A549 (cell line): ENCODE measurements at regions not wholly inside any gene's neighbourhood (a gene's known extent, or its start where the extent isn't known, plus 50 kb on each side); places are given as distances from the start of the nearest gene placed in this dataset.

Source experiments
- ATAC-seq, 2 experiments: fragments of 200-7000 bp in 1 of 2; fragments of >200 bp in 1 of 2; cut with Nextera tagmentation in 1 of 2; cut with Tn5 transposase in 1 of 2; 3 replicates each; pipeline versions ENCODE4 v1.8.0 to v1.9.1; 2018 to 2020; ENCODE audit warnings: mild to moderate bottlenecking in 1 of 2, moderate library complexity in 1 of 2
- CTCF ChIA-PET: fragments of 300-600 bp; sonication (Branson Sonifier 250); formaldehyde crosslinking; extraction: SDS; loops from one replicate; lab custom pipeline; 2021; ENCODE audit warnings: antibody characterized with exemption, inconsistent platforms; lab: Yijun Ruan, JAX
- POLR2A ChIA-PET: fragments of 350-600 bp; formaldehyde crosslinking; extraction: SDS; loops from one replicate; lab custom pipeline; 2021; ENCODE audit warnings: antibody characterized with exemption, inconsistent platforms; lab: Yijun Ruan, JAX
- DNase-seq, 2 experiments: peaks; one replicate each; pipeline versions ENCODE4 v3.0.0 to v3.0.0-alpha.2; 2011 to 2016; ENCODE audit warnings: low read depth in 1 of 2, low spot score in 1 of 2
- FAIRE-seq: peaks from 2 replicates; lab custom pipeline; 2011; peaks lifted over from hg19 to GRCh38; lab: Jason Lieb, UNC
- H3K27ac ChIP-seq, 2 experiments: fragments of >200 bp; sonication (Bioruptor Twin); formaldehyde crosslinking; 3 replicates each; pipeline ENCODE4 v1.5.1; 2016 to 2017
- H3K4me1 ChIP-seq: fragments of >200 bp; sonication (Bioruptor Twin); formaldehyde crosslinking; 3 replicates; pipeline ENCODE4 v1.6.1; 2016
- H3K4me2 ChIP-seq: fragments of >200 bp; sonication (Bioruptor Twin); formaldehyde crosslinking; 3 replicates; pipeline ENCODE4 v1.6.1; 2016
- H3K4me3 ChIP-seq: fragments of >200 bp; sonication (Bioruptor Twin); formaldehyde crosslinking; 3 replicates; pipeline ENCODE4 v1.5.1; 2016
- H3K9me3 ChIP-seq: fragments of >200 bp; sonication (Bioruptor Twin); formaldehyde crosslinking; 3 replicates; pipeline ENCODE4 v1.6.1; 2016
- BHLHE40 ChIP-seq: IDR thresholded peaks from 2 replicates; pipeline ENCODE4 v1.6.1; 2012; ENCODE audit warnings: low read depth, low read length, inconsistent platforms
- CBX2 ChIP-seq: fragments of 200-600 bp; sonication (generic); IDR thresholded peaks from 2 replicates; pipeline ENCODE4 v1.6.1; 2016; ENCODE audit warnings: low read depth, mild to moderate bottlenecking, borderline replicate concordance
- CBX8 ChIP-seq: fragments of 200-600 bp; sonication (generic); IDR thresholded peaks from 2 replicates; pipeline ENCODE4 v1.6.1; 2016
- CHD4 ChIP-seq: fragments of 200-600 bp; sonication (generic); IDR thresholded peaks from 2 replicates; pipeline ENCODE4 v1.6.1; 2016; ENCODE audit warnings: antibody characterized with exemption, mild to moderate bottlenecking, borderline replicate concordance
- EP300 ChIP-seq, 2 experiments: fragments of >200 bp; sonication (Bioruptor Twin); formaldehyde crosslinking; IDR thresholded peaks; 2 replicates in 1 of 2; 3 replicates in 1 of 2; pipeline ENCODE4 v1.6.1; 2016 to 2017
- GATA3 ChIP-seq: IDR thresholded peaks from 2 replicates; pipeline ENCODE4 v1.6.1; 2012; ENCODE audit warnings: borderline replicate concordance
- HEYL ChIP-seq: fragments of 250-450 bp; sonication (Bioruptor Pico); IDR thresholded peaks from 2 replicates; pipeline ENCODE4 v1.8.0; 2021; ENCODE audit warnings: mild to moderate bottlenecking, moderate library complexity
- HOXB13 ChIP-seq: fragments of 250-450 bp; sonication (Bioruptor Pico); IDR thresholded peaks from 2 replicates; pipeline ENCODE4 v1.5.0; 2020; ENCODE audit warnings: low read depth, mild to moderate bottlenecking, moderate library complexity
- HOXB5 ChIP-seq: fragments of 250-450 bp; sonication (Bioruptor Pico); IDR thresholded peaks from 2 replicates; pipeline ENCODE4 v1.5.0; 2020; ENCODE audit warnings: mild to moderate bottlenecking, moderate library complexity
- JUN ChIP-seq, 2 experiments: fragments of >200 bp; sonication (Bioruptor Twin); formaldehyde crosslinking; IDR thresholded peaks; 2 replicates in 1 of 2; 3 replicates in 1 of 2; pipeline ENCODE4 v1.6.1; 2016 to 2017
- NFE2L2 ChIP-seq: fragments of 150-350 bp; conservative IDR thresholded peaks from 2 replicates; pipeline ENCODE4 v1.6.1; 2014; ENCODE audit warnings: low read length
- POLR2A ChIP-seq: IDR thresholded peaks from 2 replicates; pipeline ENCODE4 v1.6.1; 2012; ENCODE audit warnings: mild to moderate bottlenecking, low read length
- POLR2AphosphoS2 ChIP-seq: conservative IDR thresholded peaks from 2 replicates; pipeline ENCODE4 v1.6.1; 2012; ENCODE audit warnings: low read length, improper control_type of control experiment, inconsistent platforms
- TP53 ChIP-seq: fragments of 250-450 bp; sonication (Bioruptor Pico); IDR thresholded peaks from 2 replicates; pipeline ENCODE4 v1.5.0; 2021; ENCODE audit warnings: mild to moderate bottlenecking, moderate library complexity
- ZC3H11A ChIP-seq: fragments of 450-650 bp; IDR thresholded peaks from 2 replicates; pipeline ENCODE4 v1.6.1; 2014; ENCODE audit warnings: antibody characterized with exemption, mild to moderate bottlenecking
- ZFP36 ChIP-seq: fragments of 450-650 bp; IDR thresholded peaks from 2 replicates; pipeline ENCODE4 v1.6.1; 2014; ENCODE audit warnings: borderline replicate concordance; ENCODE audit not compliant: partially characterized antibody
- WGBS: methylation state at CpG from one replicate; pipeline ENCODE4 v1.1.6; 2017; ENCODE audit errors: missing lambda C conversion rate; 5-methylcytosine and 5-hydroxymethylcytosine counted together
- TF ChIP-seq, protein P1 (sequence below): fragments of >200 bp; sonication (Bioruptor Twin); formaldehyde crosslinking; IDR thresholded peaks from 3 replicates; pipeline ENCODE4 v1.6.1; 2016
- TF ChIP-seq, protein P2 (sequence below): IDR thresholded peaks from 2 replicates; pipeline ENCODE4 v1.6.1; 2012
- TF ChIP-seq, protein P3 (sequence below): fragments of >200 bp; sonication (Bioruptor Twin); formaldehyde crosslinking; IDR thresholded peaks from 3 replicates; pipeline ENCODE4 v1.5.1; 2016
- TF ChIP-seq, protein P4 (sequence below): fragments of 250-450 bp; sonication (Bioruptor Pico); IDR thresholded peaks from 2 replicates; pipeline ENCODE4 v1.5.0; 2021; ENCODE audit warnings: mild to moderate bottlenecking, moderate library complexity, borderline replicate concordance

GRCh38 chr9:93899609-93900435, 55.3 kb downstream of the BARX1 start (continued):
- TF ChIP-seq, protein P1, sequence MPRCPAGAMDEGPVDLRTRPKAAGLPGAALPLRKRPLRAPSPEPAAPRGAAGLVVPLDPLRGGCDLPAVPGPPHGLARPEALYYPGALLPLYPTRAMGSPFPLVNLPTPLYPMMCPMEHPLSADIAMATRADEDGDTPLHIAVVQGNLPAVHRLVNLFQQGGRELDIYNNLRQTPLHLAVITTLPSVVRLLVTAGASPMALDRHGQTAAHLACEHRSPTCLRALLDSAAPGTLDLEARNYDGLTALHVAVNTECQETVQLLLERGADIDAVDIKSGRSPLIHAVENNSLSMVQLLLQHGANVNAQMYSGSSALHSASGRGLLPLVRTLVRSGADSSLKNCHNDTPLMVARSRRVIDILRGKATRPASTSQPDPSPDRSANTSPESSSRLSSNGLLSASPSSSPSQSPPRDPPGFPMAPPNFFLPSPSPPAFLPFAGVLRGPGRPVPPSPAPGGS, result no peak
- no peak for TF ChIP-seq POLR2A

GRCh38 chr9:93898502-93899426, 56.4 kb downstream of the BARX1 start:
- no peak for DNase-seq
- no peak overlapping the region for H3K4me3 ChIP-seq
- WGBS, result 47% methylated on average over 15 of the region's 17 CpGs
- FAIRE-seq, result no peak
- no peaks in the 10 kb centered on the region for H3K4me1 ChIP-seq
- TF ChIP-seq BHLHE40, result no peak
- TF ChIP-seq POLR2AphosphoS2, result no peak
- TF ChIP-seq, protein P2, sequence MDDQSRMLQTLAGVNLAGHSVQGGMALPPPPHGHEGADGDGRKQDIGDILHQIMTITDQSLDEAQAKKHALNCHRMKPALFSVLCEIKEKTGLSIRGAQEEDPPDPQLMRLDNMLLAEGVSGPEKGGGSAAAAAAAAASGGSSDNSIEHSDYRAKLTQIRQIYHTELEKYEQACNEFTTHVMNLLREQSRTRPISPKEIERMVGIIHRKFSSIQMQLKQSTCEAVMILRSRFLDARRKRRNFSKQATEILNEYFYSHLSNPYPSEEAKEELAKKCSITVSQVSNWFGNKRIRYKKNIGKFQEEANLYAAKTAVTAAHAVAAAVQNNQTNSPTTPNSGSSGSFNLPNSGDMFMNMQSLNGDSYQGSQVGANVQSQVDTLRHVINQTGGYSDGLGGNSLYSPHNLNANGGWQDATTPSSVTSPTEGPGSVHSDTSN, result no peak
- no peak for TF ChIP-seq CBX2
- TF ChIP-seq HOXB5 (CRISPR knock-in tag), result no peak
- no peak for TF ChIP-seq EP300 (IDR thresholded peaks at IDR 0.05)
- TF ChIP-seq CHD4, result no peak
- no peak for TF ChIP-seq ZFP36
- TF ChIP-seq GATA3, result no peak
- no peak for TF ChIP-seq TP53 (CRISPR knock-in tag)
- POLR2A ChIA-PET, result no interaction called here
- no peaks in the 10 kb centered on the region for H3K9me3 ChIP-seq
- CTCF ChIA-PET, result no interaction called here
- H3K27ac ChIP-seq, result no peak overlapping the region
- H3K4me2 ChIP-seq, result no peak overlapping the region
- no peak for ATAC-seq

DNA sequence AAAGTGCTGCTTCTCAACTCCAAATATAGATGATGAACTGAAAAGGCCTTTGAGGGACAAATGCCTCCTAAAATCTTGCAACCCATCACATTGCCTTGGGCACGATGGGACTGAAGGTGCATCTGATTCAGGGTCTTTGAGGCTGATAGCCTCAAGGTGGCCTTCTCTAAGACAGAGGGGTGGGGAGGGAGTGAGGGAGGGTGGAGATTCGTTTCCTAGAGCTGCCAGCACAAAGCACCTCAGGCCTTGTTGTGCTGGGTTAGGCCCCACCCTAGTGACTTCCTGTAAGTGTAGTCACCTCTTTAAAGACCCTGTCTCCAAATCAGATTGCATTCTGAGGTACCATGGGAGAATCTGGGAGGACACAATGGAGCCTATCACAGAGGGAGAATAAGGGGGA, 57.1 kb downstream of the BARX1 start:
- TF ChIP-seq HEYL (CRISPR knock-in tag) (no peak), HOXB13 (CRISPR knock-in tag) (no peak), CBX8 (no peak), NFE2L2 (no peak), ZC3H11A (no peak), CHD4 (no peak), JUN (IDR thresholded peaks at IDR 0.05) (no peak)
- TF ChIP-seq, protein P3, sequence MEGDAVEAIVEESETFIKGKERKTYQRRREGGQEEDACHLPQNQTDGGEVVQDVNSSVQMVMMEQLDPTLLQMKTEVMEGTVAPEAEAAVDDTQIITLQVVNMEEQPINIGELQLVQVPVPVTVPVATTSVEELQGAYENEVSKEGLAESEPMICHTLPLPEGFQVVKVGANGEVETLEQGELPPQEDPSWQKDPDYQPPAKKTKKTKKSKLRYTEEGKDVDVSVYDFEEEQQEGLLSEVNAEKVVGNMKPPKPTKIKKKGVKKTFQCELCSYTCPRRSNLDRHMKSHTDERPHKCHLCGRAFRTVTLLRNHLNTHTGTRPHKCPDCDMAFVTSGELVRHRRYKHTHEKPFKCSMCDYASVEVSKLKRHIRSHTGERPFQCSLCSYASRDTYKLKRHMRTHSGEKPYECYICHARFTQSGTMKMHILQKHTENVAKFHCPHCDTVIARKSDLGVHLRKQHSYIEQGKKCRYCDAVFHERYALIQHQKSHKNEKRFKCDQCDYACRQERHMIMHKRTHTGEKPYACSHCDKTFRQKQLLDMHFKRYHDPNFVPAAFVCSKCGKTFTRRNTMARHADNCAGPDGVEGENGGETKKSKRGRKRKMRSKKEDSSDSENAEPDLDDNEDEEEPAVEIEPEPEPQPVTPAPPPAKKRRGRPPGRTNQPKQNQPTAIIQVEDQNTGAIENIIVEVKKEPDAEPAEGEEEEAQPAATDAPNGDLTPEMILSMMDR, result no peak
- TF ChIP-seq, protein P4, sequence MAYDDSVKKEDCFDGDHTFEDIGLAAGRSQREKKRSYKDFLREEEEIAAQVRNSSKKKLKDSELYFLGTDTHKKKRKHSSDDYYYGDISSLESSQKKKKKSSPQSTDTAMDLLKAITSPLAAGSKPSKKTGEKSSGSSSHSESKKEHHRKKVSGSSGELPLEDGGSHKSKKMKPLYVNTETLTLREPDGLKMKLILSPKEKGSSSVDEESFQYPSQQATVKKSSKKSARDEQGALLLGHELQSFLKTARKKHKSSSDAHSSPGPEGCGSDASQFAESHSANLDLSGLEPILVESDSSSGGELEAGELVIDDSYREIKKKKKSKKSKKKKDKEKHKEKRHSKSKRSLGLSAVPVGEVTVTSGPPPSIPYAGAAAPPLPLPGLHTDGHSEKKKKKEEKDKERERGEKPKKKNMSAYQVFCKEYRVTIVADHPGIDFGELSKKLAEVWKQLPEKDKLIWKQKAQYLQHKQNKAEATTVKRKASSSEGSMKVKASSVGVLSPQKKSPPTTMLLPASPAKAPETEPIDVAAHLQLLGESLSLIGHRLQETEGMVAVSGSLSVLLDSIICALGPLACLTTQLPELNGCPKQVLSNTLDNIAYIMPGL, result no peak
- CTCF ChIA-PET, result no interaction called here
- Histone ChIP-seq H3K4me2 (no peak overlapping the region), H3K27ac (no peak overlapping the region), H3K4me3 (no peak overlapping the region), H3K4me1 (no peaks in the 10 kb centered on the region), H3K9me3 (peaks cover 6% of the 10 kb centered on the region; the same call in 1 of the 3 replicates)
- POLR2A ChIA-PET, result no interaction called here
- ATAC-seq, result no peak
- WGBS, result 33% methylated on average over 2 of the region's 2 CpGs
- FAIRE-seq, result no peak
- no peak for DNase-seq
